SK-N-SH treated with all-trans-retinoic acid at 6 μM for 48 hours (cell line): ENCODE measurements at regions not wholly inside any gene's neighbourhood (a gene's known extent, or its start where the extent isn't known, plus 50 kb on each side); places are given as distances from the start of the nearest gene placed in this dataset.

Source experiments
- ATAC-seq: fragments of 200-7000 bp; cut with Tn5 transposase; 3 replicates; pipeline ENCODE4 v1.9.1; 2020; ENCODE audit warnings: mild to moderate bottlenecking, moderate library complexity
- ARNTL ChIP-seq: fragments of 450-650 bp; formaldehyde crosslinking; IDR thresholded peaks from 2 replicates; pipeline ENCODE4 v1.5.0; 2020; ENCODE audit warnings: low read depth, mild to moderate bottlenecking, moderate library complexity, borderline replicate concordance
- BACH2 ChIP-seq: fragments of 250-450 bp; sonication (Bioruptor Pico); IDR thresholded peaks from 2 replicates; pipeline ENCODE4 v1.9.0; 2021; ENCODE audit warnings: mild to moderate bottlenecking, borderline replicate concordance
- ESRRG ChIP-seq: fragments of 250-450 bp; sonication (Bioruptor Pico); IDR thresholded peaks from 2 replicates; pipeline ENCODE4 v1.6.1; 2021; ENCODE audit warnings: mild to moderate bottlenecking
- GLIS3 ChIP-seq: fragments of 250-450 bp; sonication (Bioruptor Pico); IDR thresholded peaks from 2 replicates; pipeline ENCODE4 v1.5.0; 2020; ENCODE audit warnings: mild to moderate bottlenecking, moderate library complexity
- ISL1 ChIP-seq: fragments of 250-450 bp; sonication (Bioruptor Pico); IDR thresholded peaks from 2 replicates; pipeline ENCODE4 v2.1.2; 2022; ENCODE audit warnings: mild to moderate bottlenecking, moderate library complexity
- OSR1 ChIP-seq: fragments of 250-450 bp; sonication (Bioruptor Pico); IDR thresholded peaks from 2 replicates; pipeline ENCODE4 v1.8.0; 2022; ENCODE audit warnings: moderate library complexity, mild to moderate bottlenecking, inconsistent platforms
- PATZ1 ChIP-seq: fragments of 250-450 bp; sonication (Bioruptor Pico); IDR thresholded peaks from 2 replicates; pipeline ENCODE4 v1.8.0; 2020; ENCODE audit warnings: mild to moderate bottlenecking, moderate library complexity, borderline replicate concordance
- POU6F1 ChIP-seq: fragments of 250-450 bp; sonication (Bioruptor Pico); IDR thresholded peaks from 2 replicates; pipeline ENCODE4 v1.8.0; 2021; ENCODE audit warnings: low read depth, mild to moderate bottlenecking, moderate library complexity, borderline replicate concordance
- PPARA ChIP-seq: fragments of 250-450 bp; sonication (Bioruptor Pico); IDR thresholded peaks from 2 replicates; pipeline ENCODE4 v1.5.0; 2020; ENCODE audit warnings: mild to moderate bottlenecking, borderline replicate concordance
- RARB ChIP-seq: fragments of 250-450 bp; sonication (Bioruptor Pico); IDR thresholded peaks from 2 replicates; pipeline ENCODE4 v1.8.0; 2021; ENCODE audit warnings: mild to moderate bottlenecking, moderate library complexity
- TOX ChIP-seq: fragments of 250-450 bp; sonication (Bioruptor Pico); IDR thresholded peaks from 2 replicates; pipeline ENCODE4 v1.8.0; 2021; ENCODE audit warnings: mild to moderate bottlenecking, moderate library complexity, borderline replicate concordance
- TSHZ2 ChIP-seq: fragments of 250-450 bp; sonication (Bioruptor Pico); IDR thresholded peaks from 2 replicates; pipeline ENCODE4 v1.5.0; 2020; ENCODE audit warnings: mild to moderate bottlenecking, moderate library complexity
- ZC3H10 ChIP-seq: fragments of 250-450 bp; sonication (Bioruptor Pico); IDR thresholded peaks from 2 replicates; pipeline ENCODE4 v1.5.1; 2021; ENCODE audit warnings: mild to moderate bottlenecking, moderate library complexity
- ZFP30 ChIP-seq: fragments of 450-650 bp; formaldehyde crosslinking; IDR thresholded peaks from 2 replicates; pipeline ENCODE4 v1.5.0; 2022; ENCODE audit warnings: mild to moderate bottlenecking, moderate library complexity
- ZNF565 ChIP-seq: fragments of 450-650 bp; formaldehyde crosslinking; conservative IDR thresholded peaks from 2 replicates; pipeline ENCODE4 v1.5.0; 2020; ENCODE audit warnings: low read depth, mild to moderate bottlenecking, moderate library complexity
- ZNF70 ChIP-seq: fragments of 450-650 bp; formaldehyde crosslinking; IDR thresholded peaks from 2 replicates; pipeline ENCODE4 v1.5.0; 2020; ENCODE audit warnings: mild to moderate bottlenecking, moderate library complexity
- ZNF8 ChIP-seq: fragments of 450-650 bp; formaldehyde crosslinking; IDR thresholded peaks from 2 replicates; pipeline ENCODE4 v1.5.0; 2020; ENCODE audit warnings: mild to moderate bottlenecking, moderate library complexity
- TF ChIP-seq, protein P1 (sequence below): fragments of 250-450 bp; sonication (Bioruptor Pico); IDR thresholded peaks from 2 replicates; pipeline ENCODE4 v1.5.1; 2021; ENCODE audit warnings: mild to moderate bottlenecking, moderate library complexity
- TF ChIP-seq, protein P2 (sequence below): fragments of 250-450 bp; sonication (Bioruptor Pico); IDR thresholded peaks from 2 replicates; pipeline ENCODE4 v1.5.1; 2020; ENCODE audit warnings: low read depth, mild to moderate bottlenecking, moderate library complexity

DNA sequence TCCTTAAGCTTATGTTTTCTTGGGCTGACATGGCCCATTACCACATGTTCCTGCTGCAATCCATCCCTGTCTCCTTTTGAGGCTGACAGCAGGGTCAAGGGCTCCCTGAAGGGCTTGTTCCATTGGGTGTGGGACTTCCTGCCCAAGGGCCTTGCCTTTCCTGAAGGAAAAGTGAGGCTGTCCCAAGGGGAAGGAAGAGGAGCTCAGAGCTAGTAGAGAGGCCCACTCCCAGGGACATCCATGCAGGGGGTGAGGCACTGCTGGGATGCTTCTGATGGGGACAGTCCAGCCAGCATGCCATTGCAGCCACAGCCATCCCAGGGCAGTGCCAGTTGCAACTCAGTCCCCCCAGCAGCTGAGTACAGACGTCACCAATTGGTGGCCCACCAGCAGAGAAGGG, 138.4 kb upstream of the FOXA2 start:
- no peak for ATAC-seq
- TF ChIP-seq OSR1 (no peak), PPARA (CRISPR knock-in tag) (no peak), RARB (no peak), ARNTL (CRISPR knock-in tag) (no peak), ZFP30 (CRISPR knock-in tag) (no peak), ISL1 (no peak), TSHZ2 (CRISPR knock-in tag) (no peak), ZNF8 (CRISPR knock-in tag) (no peak), GLIS3 (CRISPR knock-in tag) (no peak), TOX (CRISPR knock-in tag) (no peak), ZC3H10 (CRISPR knock-in tag) (no peak), ESRRG (CRISPR knock-in tag) (no peak), POU6F1 (CRISPR knock-in tag) (no peak)
- TF ChIP-seq, protein P1, sequence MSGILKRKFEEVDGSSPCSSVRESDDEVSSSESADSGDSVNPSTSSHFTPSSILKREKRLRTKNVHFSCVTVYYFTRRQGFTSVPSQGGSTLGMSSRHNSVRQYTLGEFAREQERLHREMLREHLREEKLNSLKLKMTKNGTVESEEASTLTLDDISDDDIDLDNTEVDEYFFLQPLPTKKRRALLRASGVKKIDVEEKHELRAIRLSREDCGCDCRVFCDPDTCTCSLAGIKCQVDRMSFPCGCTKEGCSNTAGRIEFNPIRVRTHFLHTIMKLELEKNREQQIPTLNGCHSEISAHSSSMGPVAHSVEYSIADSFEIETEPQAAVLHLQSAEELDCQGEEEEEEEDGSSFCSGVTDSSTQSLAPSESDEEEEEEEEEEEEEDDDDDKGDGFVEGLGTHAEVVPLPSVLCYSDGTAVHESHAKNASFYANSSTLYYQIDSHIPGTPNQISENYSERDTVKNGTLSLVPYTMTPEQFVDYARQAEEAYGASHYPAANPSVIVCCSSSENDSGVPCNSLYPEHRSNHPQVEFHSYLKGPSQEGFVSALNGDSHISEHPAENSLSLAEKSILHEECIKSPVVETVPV (CRISPR knock-in tag): no peak

GRCh38 chr20:22723659-22724058, 139.3 kb upstream of the FOXA2 start:
- TF ChIP-seq, protein P1 (CRISPR knock-in tag): no peak
- TF ChIP-seq BACH2 (CRISPR knock-in tag): no peak
- TF ChIP-seq TOX (CRISPR knock-in tag): no peak
- TF ChIP-seq ARNTL (CRISPR knock-in tag): no peak
- TF ChIP-seq ZNF565 (CRISPR knock-in tag): no peak
- no peak for TF ChIP-seq ZC3H10 (CRISPR knock-in tag)
- TF ChIP-seq ZNF70 (CRISPR knock-in tag): no peak
- TF ChIP-seq ZFP30 (CRISPR knock-in tag): no peak
- TF ChIP-seq, protein P2, sequence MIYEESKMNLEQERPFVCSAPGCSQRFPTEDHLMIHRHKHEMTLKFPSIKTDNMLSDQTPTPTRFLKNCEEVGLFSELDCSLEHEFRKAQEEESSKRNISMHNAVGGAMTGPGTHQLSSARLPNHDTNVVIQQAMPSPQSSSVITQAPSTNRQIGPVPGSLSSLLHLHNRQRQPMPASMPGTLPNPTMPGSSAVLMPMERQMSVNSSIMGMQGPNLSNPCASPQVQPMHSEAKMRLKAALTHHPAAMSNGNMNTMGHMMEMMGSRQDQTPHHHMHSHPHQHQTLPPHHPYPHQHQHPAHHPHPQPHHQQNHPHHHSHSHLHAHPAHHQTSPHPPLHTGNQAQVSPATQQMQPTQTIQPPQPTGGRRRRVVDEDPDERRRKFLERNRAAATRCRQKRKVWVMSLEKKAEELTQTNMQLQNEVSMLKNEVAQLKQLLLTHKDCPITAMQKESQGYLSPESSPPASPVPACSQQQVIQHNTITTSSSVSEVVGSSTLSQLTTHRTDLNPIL: no peak
- no peak for ATAC-seq

DNA sequence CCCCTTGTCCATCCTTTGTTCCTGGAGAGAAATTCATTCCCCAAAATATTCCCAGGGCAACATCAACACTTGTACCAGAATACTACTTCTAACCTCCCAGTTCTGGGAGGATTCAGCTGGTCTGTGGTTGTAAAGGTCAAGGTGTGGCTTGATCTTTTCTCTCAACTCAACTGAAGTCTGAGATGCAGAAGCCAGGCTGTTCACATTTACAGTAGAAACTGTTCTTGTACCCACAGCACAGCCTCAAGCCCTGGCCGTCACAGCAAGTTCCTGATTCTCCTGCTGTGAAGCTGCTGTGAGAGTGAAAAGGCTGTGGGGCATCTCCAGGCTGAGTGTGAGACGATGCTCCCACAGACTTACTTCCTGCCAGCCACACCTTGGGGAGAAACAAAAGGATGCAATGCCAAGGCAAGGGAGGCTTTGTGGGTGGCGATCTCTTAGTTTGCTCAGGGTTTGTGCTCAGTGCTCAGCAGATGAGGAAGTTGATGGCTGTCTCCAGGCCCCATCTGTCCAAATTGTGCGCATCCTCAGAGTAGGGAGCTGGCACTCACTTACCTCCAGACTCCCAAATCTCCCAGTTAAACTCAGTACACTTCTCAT, 143.9 kb upstream of the FOXA2 start:
- ATAC-seq: no peak
- TF ChIP-seq BACH2 (CRISPR knock-in tag) (no peak), ZNF8 (CRISPR knock-in tag) (no peak), OSR1 (no peak), ZC3H10 (CRISPR knock-in tag) (no peak), PATZ1 (no peak), GLIS3 (CRISPR knock-in tag) (no peak), ZNF70 (CRISPR knock-in tag) (no peak), TSHZ2 (CRISPR knock-in tag) (no peak)
